BJ (cell line): ENCODE measurements at regions not wholly inside any gene's neighbourhood (a gene's known extent, or its start where the extent isn't known, plus 50 kb on each side); places are given as distances from the start of the nearest gene placed in this dataset.

ENCODE experiments used
- CTCF ChIA-PET: fragments of 350-600 bp; formaldehyde crosslinking; extraction: SDS; loops from one replicate; lab custom pipeline; 2021; ENCODE audit warnings: antibody characterized with exemption, inconsistent platforms; lab: Yijun Ruan, JAX
- POLR2A ChIA-PET: fragments of 300-600 bp; sonication (Branson Sonifier 250); formaldehyde crosslinking; extraction: SDS; loops from one replicate; lab custom pipeline; 2021; ENCODE audit warnings: antibody characterized with exemption; lab: Charles Lee
- DNase-seq: peaks from one replicate; pipeline ENCODE4 v3.0.0-alpha.2; 2011; ENCODE audit warnings: low read depth
- H3K27me3 ChIP-seq: 2 replicates; pipeline ENCODE4 v1.6.0; 2011; ENCODE audit warnings: low read length; ENCODE audit not compliant: control insufficient read depth, insufficient read depth
- H3K36me3 ChIP-seq: 2 replicates; pipeline ENCODE4 v1.5.1; 2011; ENCODE audit warnings: low read length; ENCODE audit not compliant: control insufficient read depth, insufficient read depth
- H3K4me3 ChIP-seq: 2 replicates; pipeline ENCODE4 v1.5.1; 2011; ENCODE audit warnings: low read depth, mild to moderate bottlenecking, control low read depth, low read length
- CTCF ChIP-seq: IDR thresholded peaks from 2 replicates; pipeline ENCODE4 v1.5.1; 2011; ENCODE audit warnings: low read depth, mild to moderate bottlenecking, control low read depth, inconsistent platforms, low read length, moderate library complexity; ENCODE audit not compliant: insufficient read depth

GRCh38 chr18:37666451-37666850, 100.9 kb upstream of the CELF4 start:
- H3K36me3 ChIP-seq: no peaks in the 10 kb centered on the region
- no peak for TF ChIP-seq CTCF
- no peaks in the 10 kb centered on the region for H3K27me3 ChIP-seq
- ChIA-PET POLR2A (no interaction called here), CTCF (no interaction called here)
- no peak overlapping the region for H3K4me3 ChIP-seq
- no peak for DNase-seq

DNA sequence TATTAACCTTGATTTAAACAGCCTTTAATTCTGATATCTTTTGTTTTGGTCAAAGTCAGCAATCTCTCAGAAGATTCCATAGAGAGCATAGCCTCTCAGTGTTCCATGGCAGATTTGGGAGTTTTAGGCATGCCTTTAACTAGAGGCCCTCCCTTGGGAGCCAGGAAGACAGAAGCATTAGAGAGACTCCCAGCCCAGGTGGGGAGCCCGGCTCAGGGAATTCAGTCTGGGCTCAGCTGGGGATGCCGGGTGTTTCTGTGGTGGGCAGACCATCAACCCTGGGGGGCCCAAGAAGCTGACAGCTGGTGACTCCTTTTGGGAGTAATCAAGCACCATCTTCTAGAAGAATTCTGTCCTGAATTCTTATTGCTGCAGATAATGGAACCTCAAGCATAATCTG, 99.7 kb upstream of the CELF4 start:
- CTCF ChIA-PET: no interaction called here
- Histone ChIP-seq H3K27me3 (no peaks in the 10 kb centered on the region), H3K36me3 (no peaks in the 10 kb centered on the region), H3K4me3 (no peak overlapping the region)
- DNase-seq: no peak
- POLR2A ChIA-PET: no interaction called here
- TF ChIP-seq CTCF: no peak

DNA sequence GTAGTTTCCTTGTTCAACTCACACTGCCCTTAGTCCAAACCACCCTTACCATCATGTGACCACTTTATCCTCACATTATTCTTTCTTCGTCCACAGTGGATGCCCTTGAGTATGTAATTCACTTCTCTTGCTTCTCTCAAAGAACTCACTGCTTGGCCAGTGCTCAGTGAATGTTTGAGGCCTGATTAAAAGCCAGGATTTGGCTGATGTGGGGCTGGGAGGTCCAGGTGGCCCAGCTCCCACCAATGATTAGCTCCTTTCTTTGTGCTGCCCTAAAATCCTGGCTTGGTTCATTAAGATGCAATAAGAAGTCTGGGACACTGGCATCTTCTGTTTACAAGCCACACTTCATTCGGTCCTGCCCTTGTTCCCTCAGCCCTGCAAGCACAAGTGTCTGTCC, 97.8 kb upstream of the CELF4 start:
- no peak overlapping the region for H3K4me3 ChIP-seq
- ChIA-PET POLR2A (no interaction called here), CTCF (no interaction called here)
- no peaks in the 10 kb centered on the region for H3K36me3 ChIP-seq
- no peak for TF ChIP-seq CTCF
- no peak for DNase-seq
- H3K27me3 ChIP-seq: no peaks in the 10 kb centered on the region

DNA sequence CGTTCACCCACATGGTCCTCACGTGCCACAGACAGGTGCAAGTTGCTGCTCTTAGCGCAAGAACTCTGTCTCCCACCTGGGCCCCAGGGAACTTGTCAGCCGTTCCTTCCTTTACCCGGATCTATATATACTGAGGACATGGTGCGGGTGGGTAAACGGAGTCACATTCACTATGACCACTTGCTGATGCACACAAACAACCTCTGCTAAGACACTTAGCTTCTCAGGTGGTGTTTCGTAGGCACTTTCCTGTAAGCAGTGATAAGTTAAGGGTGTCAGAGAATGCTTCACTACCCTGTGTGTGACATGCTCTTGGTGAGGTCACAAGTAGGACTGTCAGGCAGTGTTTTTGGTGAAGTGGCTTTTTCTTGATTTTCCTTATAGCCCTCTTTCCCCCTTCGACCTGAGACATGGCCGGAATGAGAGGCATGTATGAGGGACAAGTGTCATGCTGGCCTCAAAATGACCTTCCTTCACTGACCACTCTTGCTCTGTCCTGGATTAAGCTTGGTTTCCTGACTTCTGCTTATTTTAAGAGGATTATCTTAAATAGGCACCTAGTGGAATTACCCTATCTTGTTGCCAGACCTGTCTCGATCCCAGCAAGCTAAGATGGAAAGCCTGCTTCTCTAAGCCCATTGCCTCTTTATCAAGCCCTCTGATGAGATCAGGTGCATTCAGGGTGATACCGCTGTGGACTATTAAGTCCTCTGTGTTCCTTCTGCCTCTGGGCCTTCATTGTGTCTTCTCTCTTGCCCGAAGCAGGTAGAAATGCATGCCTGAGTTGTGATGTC, 97.1 kb upstream of the CELF4 start:
- CTCF ChIA-PET: no interaction called here
- H3K36me3 ChIP-seq: no peaks in the 10 kb centered on the region
- POLR2A ChIA-PET: no interaction called here
- TF ChIP-seq CTCF: no peak
- no peak overlapping the region for H3K4me3 ChIP-seq
- no peaks in the 10 kb centered on the region for H3K27me3 ChIP-seq
- DNase-seq: no peak

GRCh38 chr18:37662099-37662498, 96.5 kb upstream of the CELF4 start:
- no peak for TF ChIP-seq CTCF
- ChIA-PET CTCF (no interaction called here), POLR2A (no interaction called here)
- Histone ChIP-seq H3K36me3 (no peaks in the 10 kb centered on the region), H3K27me3 (no peaks in the 10 kb centered on the region), H3K4me3 (no peak overlapping the region)
- no peak for DNase-seq
